ENCODE measurements at regions not wholly inside any gene's neighbourhood (a gene's known extent, or its start where the extent isn't known, plus 50 kb on each side); places are given as distances from the start of the nearest gene placed in this dataset.

GRCh38 chr3:18656866-18657265 lies 231.7 kb upstream of the SATB1 start:
- Histone ChIP-seq H3K9me3 (ENCODE audit: insufficient read depth, low read depth) (no peaks in the 10 kb centered on the region), H3K79me2 (ENCODE audit: low read depth) (no peaks in the 10 kb centered on the region), H3K4me2 (no peak overlapping the region), H3K36me3 (ENCODE audit: low read depth) (no peaks in the 10 kb centered on the region), H4K20me1 (ENCODE audit: insufficient read depth) (no peaks in the 10 kb centered on the region), H3K4me1 (replicated peaks; ENCODE audit: insufficient read depth) (peaks cover 22% of the 10 kb centered on the region), H3K27me3 (ENCODE audit: insufficient read depth, low read depth) (no peaks in the 10 kb centered on the region), H3F3A (ENCODE audit: insufficient read depth, low read depth) (no peaks in the 10 kb centered on the region; the same call in 1 of the 2 replicates), H3K4me3 (no peak overlapping the region), H3K9me2 (ENCODE audit: insufficient read depth) (no peaks in the 10 kb centered on the region), H2AFZ (no peak overlapping the region), H3K27ac (no peak overlapping the region)
- TF ChIP-seq, protein P1, sequence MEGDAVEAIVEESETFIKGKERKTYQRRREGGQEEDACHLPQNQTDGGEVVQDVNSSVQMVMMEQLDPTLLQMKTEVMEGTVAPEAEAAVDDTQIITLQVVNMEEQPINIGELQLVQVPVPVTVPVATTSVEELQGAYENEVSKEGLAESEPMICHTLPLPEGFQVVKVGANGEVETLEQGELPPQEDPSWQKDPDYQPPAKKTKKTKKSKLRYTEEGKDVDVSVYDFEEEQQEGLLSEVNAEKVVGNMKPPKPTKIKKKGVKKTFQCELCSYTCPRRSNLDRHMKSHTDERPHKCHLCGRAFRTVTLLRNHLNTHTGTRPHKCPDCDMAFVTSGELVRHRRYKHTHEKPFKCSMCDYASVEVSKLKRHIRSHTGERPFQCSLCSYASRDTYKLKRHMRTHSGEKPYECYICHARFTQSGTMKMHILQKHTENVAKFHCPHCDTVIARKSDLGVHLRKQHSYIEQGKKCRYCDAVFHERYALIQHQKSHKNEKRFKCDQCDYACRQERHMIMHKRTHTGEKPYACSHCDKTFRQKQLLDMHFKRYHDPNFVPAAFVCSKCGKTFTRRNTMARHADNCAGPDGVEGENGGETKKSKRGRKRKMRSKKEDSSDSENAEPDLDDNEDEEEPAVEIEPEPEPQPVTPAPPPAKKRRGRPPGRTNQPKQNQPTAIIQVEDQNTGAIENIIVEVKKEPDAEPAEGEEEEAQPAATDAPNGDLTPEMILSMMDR (conservative IDR thresholded peaks at IDR 0.05) = no peak
- TF ChIP-seq EZH2 (IDR thresholded peaks at IDR 0.05; ENCODE audit: low read depth) = no peak
- DNase-seq = no peak
- BruUV-seq (replicated peaks) = no TSS peak
- POLR2A ChIA-PET (ENCODE audit: unreplicated experiment) = interaction anchor here (0.6 kb wide), 1 partner anchor 259 kb away, joined by 3 read pairs; no protein-coding TSS in a partner anchor
- CTCF ChIA-PET = no interaction called here
- intact Hi-C loops (cut with micrococcal nuclease; ENCODE audit: unreplicated experiment) = no loop called here

GRCh38 chr3:18656410-18656809 lies 231.3 kb upstream of the SATB1 start:
- Histone ChIP-seq H3K9me2 (ENCODE audit: insufficient read depth) (no peaks in the 10 kb centered on the region), H3F3A (ENCODE audit: insufficient read depth, low read depth) (no peaks in the 10 kb centered on the region; the same call in 1 of the 2 replicates), H4K20me1 (ENCODE audit: insufficient read depth) (no peaks in the 10 kb centered on the region), H2AFZ (no peak overlapping the region), H3K27me3 (ENCODE audit: insufficient read depth, low read depth) (no peaks in the 10 kb centered on the region), H3K79me2 (ENCODE audit: low read depth) (no peaks in the 10 kb centered on the region), H3K9me3 (ENCODE audit: insufficient read depth, low read depth) (no peaks in the 10 kb centered on the region), H3K4me2 (no peak overlapping the region), H3K27ac (no peak overlapping the region), H3K4me3 (no peak overlapping the region), H3K36me3 (ENCODE audit: low read depth) (no peaks in the 10 kb centered on the region), H3K4me1 (replicated peaks; ENCODE audit: insufficient read depth) (peaks cover 22% of the 10 kb centered on the region)
- intact Hi-C loops (cut with micrococcal nuclease; ENCODE audit: unreplicated experiment) = no loop called here
- POLR2A ChIA-PET (ENCODE audit: unreplicated experiment) = interaction anchor here (0.6 kb wide), 1 partner anchor 652 kb away, joined by 8 read pairs; no protein-coding TSS in a partner anchor
- BruUV-seq (replicated peaks) = no TSS peak
- no peak for DNase-seq
- CTCF ChIA-PET = no interaction called here
- TF ChIP-seq EZH2 (IDR thresholded peaks at IDR 0.05; ENCODE audit: low read depth) = no peak
- TF ChIP-seq, protein P1 (conservative IDR thresholded peaks at IDR 0.05) = no peak

DNA sequence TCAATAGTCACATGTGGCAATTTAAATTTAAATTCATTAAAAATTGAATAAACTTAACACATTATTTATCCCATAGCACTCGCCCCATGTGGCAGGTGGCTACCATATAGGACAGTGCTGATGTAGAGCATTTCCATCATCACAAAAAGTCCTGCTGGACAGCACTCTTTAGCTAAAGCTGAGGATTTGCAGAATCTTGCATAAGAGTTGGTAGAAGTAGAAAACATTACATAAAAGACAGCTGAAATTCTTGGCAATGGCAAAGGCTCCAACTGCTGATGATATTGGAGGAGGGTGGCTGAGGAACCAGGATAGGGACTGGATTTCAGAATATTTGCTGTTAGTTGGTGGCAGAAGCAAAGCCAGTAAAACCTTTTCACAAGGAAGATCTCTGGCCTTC lies 230.7 kb upstream of the SATB1 start:
- Histone ChIP-seq H3K4me2 (no peak overlapping the region), H3K36me3 (ENCODE audit: low read depth) (no peaks in the 10 kb centered on the region), H3F3A (ENCODE audit: insufficient read depth, low read depth) (no peaks in the 10 kb centered on the region; the same call in 1 of the 2 replicates), H2AFZ (no peak overlapping the region), H3K27me3 (ENCODE audit: insufficient read depth, low read depth) (no peaks in the 10 kb centered on the region), H3K4me3 (no peak overlapping the region), H4K20me1 (ENCODE audit: insufficient read depth) (no peaks in the 10 kb centered on the region), H3K4me1 (replicated peaks; ENCODE audit: insufficient read depth) (peaks cover 22% of the 10 kb centered on the region), H3K27ac (no peak overlapping the region), H3K9me2 (ENCODE audit: insufficient read depth) (no peaks in the 10 kb centered on the region), H3K79me2 (ENCODE audit: low read depth) (no peaks in the 10 kb centered on the region), H3K9me3 (ENCODE audit: insufficient read depth, low read depth) (no peaks in the 10 kb centered on the region)
- TF ChIP-seq EZH2 (IDR thresholded peaks at IDR 0.05; ENCODE audit: low read depth) = no peak
- TF ChIP-seq, protein P1 (conservative IDR thresholded peaks at IDR 0.05) = no peak
- no peak for DNase-seq
- ChIA-PET CTCF (no interaction called here), POLR2A (ENCODE audit: unreplicated experiment) (interaction anchor here (0.6 kb wide), 1 partner anchor 652 kb away, joined by 8 read pairs; no protein-coding TSS in a partner anchor)
- BruUV-seq (replicated peaks) = no TSS peak
- intact Hi-C loops (cut with micrococcal nuclease; ENCODE audit: unreplicated experiment) = no loop called here
